HepG2 (cell line): ENCODE measurements at regions not wholly inside any gene's neighbourhood (a gene's known extent, or its start where the extent isn't known, plus 50 kb on each side); places are given as distances from the start of the nearest gene placed in this dataset.

Experiments used
- ATAC-seq: fragments of 200-7000 bp; cut with Tn5 transposase; 3 replicates; pipeline ENCODE4 v1.9.1; 2020; ENCODE audit warnings: mild to moderate bottlenecking, moderate library complexity
- BruUV-seq: library from RNA; stranded (reverse); fragments of 400-500 nt; replicated peaks from 2 replicates; lab custom pipeline; 2021; lab: Mats Ljungman, UMichigan
- CTCF ChIA-PET: fragments of 300-600 bp; formaldehyde crosslinking; extraction: SDS; loops from one replicate; lab custom pipeline; 2021; ENCODE audit warnings: low total read pairs, inconsistent platforms, low intra/inter-chr PET ratio; lab: Yijun Ruan, JAX
- POLR2A ChIA-PET: fragments of 350-600 bp; sonication (Branson Sonifier 250); formaldehyde crosslinking; loops from one replicate; lab custom pipeline; 2020; ENCODE audit warnings: antibody characterized with exemption, inconsistent platforms; lab: Yijun Ruan, JAX
- DNase-seq: peaks from one replicate; pipeline ENCODE4 v3.0.0-alpha.2; 2015; ENCODE audit warnings: low spot score
- FAIRE-seq: peaks from 3 replicates; lab custom pipeline; 2011; peaks lifted over from hg19 to GRCh38; lab: Jason Lieb, UNC
- H2AFZ ChIP-seq: one replicate; pipeline ENCODE4 v1.6.1; 2011; ENCODE audit warnings: low read length, inconsistent platforms
- H3K27ac ChIP-seq: fragments of 300-600 bp; 3 replicates; pipeline ENCODE4 v1.8.0; 2011; ENCODE audit warnings: mixed run types, mild to moderate bottlenecking, mixed read lengths, low read length, inconsistent platforms; ENCODE audit not compliant: insufficient read depth; ENCODE audit errors: extremely low read length
- H3K27me3 ChIP-seq, 2 experiments: fragments of 200-600 bp in 1 of 2; 2 replicates in 1 of 2; 3 replicates in 1 of 2; pipeline versions ENCODE4 v1.6.0 to v1.8.0; 2011; ENCODE audit warnings: low read length in 2 of 2, mild to moderate bottlenecking in 2 of 2, moderate library complexity in 2 of 2, inconsistent platforms in 1 of 2; ENCODE audit not compliant: insufficient read depth in 2 of 2, control insufficient read depth in 1 of 2
- H3K36me3 ChIP-seq, 2 experiments: fragments of 200-600 bp in 1 of 2; replicated peaks in 1 of 2; 2 replicates in 1 of 2; 3 replicates in 1 of 2; pipeline versions ENCODE4 v1.5.1 to v1.8.0; 2011; ENCODE audit warnings: low read length in 2 of 2, inconsistent platforms in 1 of 2; ENCODE audit not compliant: insufficient read depth in 2 of 2, control insufficient read depth in 1 of 2
- H3K4me1 ChIP-seq: 2 replicates; pipeline ENCODE4 v1.5.1; 2012; ENCODE audit warnings: low read length, inconsistent platforms; ENCODE audit not compliant: insufficient read depth
- H3K4me2 ChIP-seq: 2 replicates; pipeline ENCODE4 v1.6.0; 2011; ENCODE audit warnings: low read depth, low read length, inconsistent platforms
- H3K4me3 ChIP-seq, 3 experiments: fragments of 200-600 bp in 1 of 3; sonication (generic), shearing (Covaris generic) in 1 of 3; replicated peaks in 1 of 3; 2 replicates each; pipeline ENCODE4 v1.5.1; 2011 to 2016; ENCODE audit warnings: low read length in 3 of 3, inconsistent platforms in 2 of 3, low read depth in 2 of 3, mild to moderate bottlenecking in 2 of 3, control low read depth in 1 of 3, mixed read lengths in 1 of 3; ENCODE audit not compliant: insufficient read depth in 1 of 3
- H3K79me2 ChIP-seq: one replicate; pipeline ENCODE4 v1.6.1; 2011; ENCODE audit warnings: low read length, inconsistent platforms; ENCODE audit not compliant: insufficient read depth
- H3K9ac ChIP-seq: 2 replicates; pipeline ENCODE4 v1.6.0; 2011; ENCODE audit warnings: mild to moderate bottlenecking, low read depth, low read length, inconsistent platforms; ENCODE audit not compliant: insufficient read depth
- H3K9me3 ChIP-seq: 2 replicates; pipeline ENCODE4 v1.5.1; 2012; ENCODE audit warnings: mild to moderate bottlenecking, low read length
- H4K20me1 ChIP-seq: 2 replicates; pipeline ENCODE4 v1.6.0; 2011; ENCODE audit warnings: inconsistent platforms, mild to moderate bottlenecking, low read length, moderate library complexity; ENCODE audit not compliant: insufficient read depth
- JUND ChIP-seq: sonication (generic); formaldehyde crosslinking; IDR thresholded peaks from 2 replicates; pipeline ENCODE4 v1.8.0; 2022; ENCODE audit warnings: mild to moderate bottlenecking, missing genetic modification reagents
- NFE2L2 ChIP-seq: fragments of 150-350 bp; IDR thresholded peaks from 2 replicates; pipeline ENCODE4 v1.6.1; 2014; ENCODE audit warnings: low read length
- NFKBIZ ChIP-seq: IDR thresholded peaks from 2 replicates; pipeline ENCODE4 v1.6.1; 2018; ENCODE audit warnings: missing genetic modification reagents, missing compliant biosample characterization
- RELA ChIP-seq: sonication (generic); formaldehyde crosslinking; IDR thresholded peaks from 2 replicates; pipeline ENCODE4 v1.4.0; 2020; ENCODE audit warnings: missing genetic modification reagents
- ZNF713 ChIP-seq: sonication (generic); formaldehyde crosslinking; IDR thresholded peaks from 2 replicates; pipeline ENCODE4 v1.4.0; 2020; ENCODE audit warnings: mild to moderate bottlenecking, missing genetic modification reagents
- ZNF761 ChIP-seq: sonication (generic); formaldehyde crosslinking; conservative IDR thresholded peaks from 2 replicates; pipeline ENCODE4 v1.4.0; 2020; ENCODE audit warnings: mild to moderate bottlenecking, missing genetic modification reagents
- WGBS: methylation state at CpG from one replicate; pipeline ENCODE4 v1.1.6; 2017; ENCODE audit warnings: low lambda C conversion rate; 5-methylcytosine and 5-hydroxymethylcytosine counted together
- in situ Hi-C: cut with HindIII; loops from 2 replicates; pipeline ENCODE4 v1.10.0; 2017; ENCODE audit warnings: low pct_unique_long_range_greater_than_20kb; ENCODE audit not compliant: extremely low pct_ligation_motif_present
- intact Hi-C: fragments of 100-400 bp; cut with micrococcal nuclease; formaldehyde crosslinking; loops from one replicate; pipeline ENCODE4 v1.10.0; 2022; ENCODE audit not compliant: unreplicated experiment
- TF ChIP-seq, protein P1 (sequence below): sonication (generic); formaldehyde crosslinking; IDR thresholded peaks from 2 replicates; pipeline ENCODE4 v1.4.0; 2020; ENCODE audit warnings: low read depth, mild to moderate bottlenecking, missing genetic modification reagents
- TF ChIP-seq, protein P2 (sequence below): sonication (generic); formaldehyde crosslinking; IDR thresholded peaks from 2 replicates; pipeline ENCODE4 v1.5.1; 2020; ENCODE audit warnings: mild to moderate bottlenecking, moderate library complexity, missing genetic modification reagents
- TF ChIP-seq, protein P3 (sequence below): IDR thresholded peaks from 2 replicates; pipeline ENCODE4 v1.6.1; 2012; ENCODE audit warnings: inconsistent platforms
- TF ChIP-seq, protein P4 (sequence below): sonication (generic); formaldehyde crosslinking; IDR thresholded peaks from 2 replicates; pipeline ENCODE4 v1.4.0; 2020; ENCODE audit warnings: missing genetic modification reagents
- TF ChIP-seq, protein P5 (sequence below): sonication (generic); formaldehyde crosslinking; IDR thresholded peaks from 2 replicates; pipeline ENCODE4 v1.4.0; 2020; ENCODE audit warnings: missing genetic modification reagents, mild to moderate bottlenecking, borderline replicate concordance
- TF ChIP-seq, protein P6 (sequence below): sonication (generic); formaldehyde crosslinking; conservative IDR thresholded peaks from 2 replicates; pipeline ENCODE4 v1.4.0; 2020; ENCODE audit warnings: missing genetic modification reagents

DNA sequence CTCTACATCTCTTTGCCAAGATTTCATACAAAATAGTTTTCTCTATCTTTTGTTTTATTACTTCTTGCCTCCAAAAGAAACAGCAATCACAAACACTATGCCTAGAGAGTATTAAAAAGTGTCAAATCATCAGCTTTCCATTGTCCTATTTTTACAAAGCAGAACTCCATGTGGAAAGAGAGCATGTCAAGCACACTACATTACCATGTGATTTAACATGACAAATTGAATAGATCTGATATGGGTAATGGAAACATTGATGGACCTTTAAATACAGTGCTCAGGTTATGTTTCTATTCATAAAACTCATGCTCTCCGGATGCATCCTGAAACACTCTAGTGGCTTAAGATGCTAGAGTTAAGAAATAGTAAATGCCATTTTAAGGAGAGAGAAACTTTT is 791.4 kb upstream of the CTNND2 start:
- H3K27me3 ChIP-seq: no peaks in the 10 kb centered on the region
- no peak overlapping the region for H3K4me3 ChIP-seq
- peaks cover 41% of the 10 kb centered on the region for H3K9me3 ChIP-seq
- POLR2A ChIA-PET: no interaction called here
- no peak for FAIRE-seq
- CTCF ChIA-PET: no interaction called here
- in situ Hi-C loops: no loop called here
- intact Hi-C loops: no loop called here
- H3K27ac ChIP-seq: no peak overlapping the region
- H3K4me1 ChIP-seq: no peaks in the 10 kb centered on the region
- no peak overlapping the region for H3K9ac ChIP-seq
- no peak overlapping the region for H3K4me2 ChIP-seq
- BruUV-seq: no TSS peak
- no peak for ATAC-seq
- H2AFZ ChIP-seq: no peak overlapping the region
- H3K36me3 ChIP-seq: no peaks in the 10 kb centered on the region
- no peaks in the 10 kb centered on the region for H4K20me1 ChIP-seq
- DNase-seq: no peak
- WGBS: 0% methylated on average over 1 of the region's 1 CpG
- no peaks in the 10 kb centered on the region for H3K79me2 ChIP-seq
- TF ChIP-seq, protein P1, sequence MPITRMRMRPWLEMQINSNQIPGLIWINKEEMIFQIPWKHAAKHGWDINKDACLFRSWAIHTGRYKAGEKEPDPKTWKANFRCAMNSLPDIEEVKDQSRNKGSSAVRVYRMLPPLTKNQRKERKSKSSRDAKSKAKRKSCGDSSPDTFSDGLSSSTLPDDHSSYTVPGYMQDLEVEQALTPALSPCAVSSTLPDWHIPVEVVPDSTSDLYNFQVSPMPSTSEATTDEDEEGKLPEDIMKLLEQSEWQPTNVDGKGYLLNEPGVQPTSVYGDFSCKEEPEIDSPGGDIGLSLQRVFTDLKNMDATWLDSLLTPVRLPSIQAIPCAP (CRISPR knock-in tag): no peak
- TF ChIP-seq, protein P2, sequence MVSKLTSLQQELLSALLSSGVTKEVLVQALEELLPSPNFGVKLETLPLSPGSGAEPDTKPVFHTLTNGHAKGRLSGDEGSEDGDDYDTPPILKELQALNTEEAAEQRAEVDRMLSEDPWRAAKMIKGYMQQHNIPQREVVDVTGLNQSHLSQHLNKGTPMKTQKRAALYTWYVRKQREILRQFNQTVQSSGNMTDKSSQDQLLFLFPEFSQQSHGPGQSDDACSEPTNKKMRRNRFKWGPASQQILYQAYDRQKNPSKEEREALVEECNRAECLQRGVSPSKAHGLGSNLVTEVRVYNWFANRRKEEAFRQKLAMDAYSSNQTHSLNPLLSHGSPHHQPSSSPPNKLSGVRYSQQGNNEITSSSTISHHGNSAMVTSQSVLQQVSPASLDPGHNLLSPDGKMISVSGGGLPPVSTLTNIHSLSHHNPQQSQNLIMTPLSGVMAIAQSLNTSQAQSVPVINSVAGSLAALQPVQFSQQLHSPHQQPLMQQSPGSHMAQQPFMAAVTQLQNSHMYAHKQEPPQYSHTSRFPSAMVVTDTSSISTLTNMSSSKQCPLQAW: no peak
- TF ChIP-seq JUND (CRISPR knock-in tag) (no peak), NFKBIZ (CRISPR knock-in tag) (no peak), ZNF713 (no peak), RELA (CRISPR knock-in tag) (no peak), NFE2L2 (no peak), ZNF761 (no peak)
- TF ChIP-seq, protein P3, sequence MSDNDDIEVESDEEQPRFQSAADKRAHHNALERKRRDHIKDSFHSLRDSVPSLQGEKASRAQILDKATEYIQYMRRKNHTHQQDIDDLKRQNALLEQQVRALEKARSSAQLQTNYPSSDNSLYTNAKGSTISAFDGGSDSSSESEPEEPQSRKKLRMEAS: no peak
- TF ChIP-seq, protein P4, sequence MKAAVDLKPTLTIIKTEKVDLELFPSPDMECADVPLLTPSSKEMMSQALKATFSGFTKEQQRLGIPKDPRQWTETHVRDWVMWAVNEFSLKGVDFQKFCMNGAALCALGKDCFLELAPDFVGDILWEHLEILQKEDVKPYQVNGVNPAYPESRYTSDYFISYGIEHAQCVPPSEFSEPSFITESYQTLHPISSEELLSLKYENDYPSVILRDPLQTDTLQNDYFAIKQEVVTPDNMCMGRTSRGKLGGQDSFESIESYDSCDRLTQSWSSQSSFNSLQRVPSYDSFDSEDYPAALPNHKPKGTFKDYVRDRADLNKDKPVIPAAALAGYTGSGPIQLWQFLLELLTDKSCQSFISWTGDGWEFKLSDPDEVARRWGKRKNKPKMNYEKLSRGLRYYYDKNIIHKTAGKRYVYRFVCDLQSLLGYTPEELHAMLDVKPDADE (CRISPR knock-in tag): no peak
- TF ChIP-seq, protein P5, sequence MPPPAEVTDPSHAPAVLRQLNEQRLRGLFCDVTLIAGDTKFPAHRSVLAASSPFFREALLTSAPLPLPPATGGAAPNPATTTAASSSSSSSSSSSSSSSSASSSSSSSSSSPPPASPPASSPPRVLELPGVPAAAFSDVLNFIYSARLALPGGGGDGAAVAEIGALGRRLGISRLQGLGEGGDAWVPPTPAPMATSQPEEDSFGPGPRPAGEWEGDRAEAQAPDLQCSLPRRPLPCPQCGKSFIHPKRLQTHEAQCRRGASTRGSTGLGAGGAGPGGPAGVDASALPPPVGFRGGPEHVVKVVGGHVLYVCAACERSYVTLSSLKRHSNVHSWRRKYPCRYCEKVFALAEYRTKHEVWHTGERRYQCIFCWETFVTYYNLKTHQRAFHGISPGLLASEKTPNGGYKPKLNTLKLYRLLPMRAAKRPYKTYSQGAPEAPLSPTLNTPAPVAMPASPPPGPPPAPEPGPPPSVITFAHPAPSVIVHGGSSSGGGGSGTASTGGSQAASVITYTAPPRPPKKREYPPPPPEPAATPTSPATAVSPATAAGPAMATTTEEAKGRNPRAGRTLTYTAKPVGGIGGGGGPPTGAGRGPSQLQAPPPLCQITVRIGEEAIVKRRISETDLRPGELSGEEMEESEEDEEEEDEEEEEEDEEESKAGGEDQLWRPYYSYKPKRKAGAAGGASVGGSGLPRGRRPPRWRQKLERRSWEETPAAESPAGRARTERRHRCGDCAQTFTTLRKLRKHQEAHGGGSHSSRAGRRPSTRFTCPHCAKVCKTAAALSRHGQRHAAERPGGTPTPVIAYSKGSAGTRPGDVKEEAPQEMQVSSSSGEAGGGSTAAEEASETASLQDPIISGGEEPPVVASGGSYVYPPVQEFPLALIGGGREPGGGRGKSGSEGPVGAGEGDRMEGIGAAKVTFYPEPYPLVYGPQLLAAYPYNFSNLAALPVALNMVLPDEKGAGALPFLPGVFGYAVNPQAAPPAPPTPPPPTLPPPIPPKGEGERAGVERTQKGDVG (CRISPR knock-in tag): no peak
- TF ChIP-seq, protein P6, sequence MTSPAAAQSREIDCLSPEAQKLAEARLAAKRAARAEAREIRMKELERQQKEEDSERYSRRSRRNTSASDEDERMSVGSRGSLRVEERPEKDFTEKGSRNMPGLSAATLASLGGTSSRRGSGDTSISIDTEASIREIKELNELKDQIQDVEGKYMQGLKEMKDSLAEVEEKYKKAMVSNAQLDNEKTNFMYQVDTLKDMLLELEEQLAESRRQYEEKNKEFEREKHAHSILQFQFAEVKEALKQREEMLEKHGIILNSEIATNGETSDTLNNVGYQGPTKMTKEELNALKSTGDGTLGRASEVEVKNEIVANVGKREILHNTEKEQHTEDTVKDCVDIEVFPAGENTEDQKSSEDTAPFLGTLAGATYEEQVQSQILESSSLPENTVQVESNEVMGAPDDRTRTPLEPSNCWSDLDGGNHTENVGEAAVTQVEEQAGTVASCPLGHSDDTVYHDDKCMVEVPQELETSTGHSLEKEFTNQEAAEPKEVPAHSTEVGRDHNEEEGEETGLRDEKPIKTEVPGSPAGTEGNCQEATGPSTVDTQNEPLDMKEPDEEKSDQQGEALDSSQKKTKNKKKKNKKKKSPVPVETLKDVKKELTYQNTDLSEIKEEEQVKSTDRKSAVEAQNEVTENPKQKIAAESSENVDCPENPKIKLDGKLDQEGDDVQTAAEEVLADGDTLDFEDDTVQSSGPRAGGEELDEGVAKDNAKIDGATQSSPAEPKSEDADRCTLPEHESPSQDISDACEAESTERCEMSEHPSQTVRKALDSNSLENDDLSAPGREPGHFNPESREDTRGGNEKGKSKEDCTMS (CRISPR knock-in tag): no peak
